Osteocyte (in vitro differentiated cells): ENCODE measurements at regions not wholly inside any gene's neighbourhood (a gene's known extent, or its start where the extent isn't known, plus 50 kb on each side); places are given as distances from the start of the nearest gene placed in this dataset.

Source experiments
- DNase-seq: peaks from one replicate; pipeline ENCODE4 v3.0.0; 2021; ENCODE audit warnings: mixed read lengths; ENCODE audit not compliant: unreplicated experiment; ENCODE audit errors: extremely low spot score
- H3K27ac Mint-ChIP-seq: one replicate; pipeline ENCODE4 v1.8.0; 2021; ENCODE audit warnings: mild to moderate bottlenecking, mixed read lengths; ENCODE audit not compliant: unreplicated experiment
- H3K27me3 Mint-ChIP-seq: one replicate; pipeline ENCODE4 v1.8.0; 2021; ENCODE audit warnings: mixed read lengths; ENCODE audit not compliant: unreplicated experiment
- H3K36me3 Mint-ChIP-seq: one replicate; pipeline ENCODE4 v1.8.0; 2021; ENCODE audit warnings: mixed read lengths; ENCODE audit not compliant: unreplicated experiment
- H3K4me1 Mint-ChIP-seq: one replicate; pipeline ENCODE4 v1.8.0; 2021; ENCODE audit warnings: mixed read lengths; ENCODE audit not compliant: unreplicated experiment
- H3K4me3 Mint-ChIP-seq: one replicate; pipeline ENCODE4 v1.8.0; 2021; ENCODE audit warnings: mild to moderate bottlenecking, moderate library complexity, mixed read lengths; ENCODE audit not compliant: unreplicated experiment
- H3K9me3 Mint-ChIP-seq: one replicate; pipeline ENCODE4 v1.8.0; 2021; ENCODE audit warnings: mixed read lengths; ENCODE audit not compliant: unreplicated experiment
- CTCF ChIP-seq: fragments of 200-600 bp; sonication (generic); IDR thresholded peaks from 2 replicates; pipeline ENCODE4 v1.5.0; 2021; ENCODE audit warnings: antibody characterized with exemption, mild to moderate bottlenecking, moderate library complexity

- Mint-ChIP-seq H3K4me1 (no peaks in the 10 kb centered on the region), H3K36me3 (no peaks in the 10 kb centered on the region), H3K4me3 (no peak overlapping the region), H3K9me3 (no peaks in the 10 kb centered on the region), H3K27me3 (peaks cover 14% of the 10 kb centered on the region), H3K27ac (no peak overlapping the region)
- peak; percentile 54 for DNase-seq
- TF ChIP-seq CTCF = no peak
Observed at GRCh38 chr5:174295702-174296436, 250.4 kb downstream of the NSG2 start.

GRCh38 chr5:174300118-174300940, 254.8 kb downstream of the NSG2 start:
- Mint-ChIP-seq H3K9me3 (no peaks in the 10 kb centered on the region), H3K4me3 (no peak overlapping the region), H3K4me1 (no peaks in the 10 kb centered on the region), H3K27ac (no peak overlapping the region), H3K27me3 (peaks cover 35% of the 10 kb centered on the region), H3K36me3 (no peaks in the 10 kb centered on the region)
- peak; percentile 42 for DNase-seq
- no peak for TF ChIP-seq CTCF

- no peaks in the 10 kb centered on the region for H3K9me3 Mint-ChIP-seq
- H3K27ac Mint-ChIP-seq = no peak overlapping the region
- peak; percentile 42 for DNase-seq
Observed at GRCh38 chr5:174300941-174301761, 255.6 kb downstream of the NSG2 start.

GRCh38 chr5:174301848-174302625, 256.5 kb downstream of the NSG2 start:
- peak; percentile 71 for DNase-seq
- Mint-ChIP-seq H3K27me3 (peaks cover 37% of the 10 kb centered on the region), H3K36me3 (no peaks in the 10 kb centered on the region), H3K27ac (no peak overlapping the region), H3K4me3 (no peak overlapping the region), H3K4me1 (no peaks in the 10 kb centered on the region), H3K9me3 (no peaks in the 10 kb centered on the region)
- no peak for TF ChIP-seq CTCF

More at GRCh38 chr5:174300941-174301761, 255.6 kb downstream of the NSG2 start:
- TF ChIP-seq CTCF = no peak
- H3K4me3 Mint-ChIP-seq = no peak overlapping the region
- no peaks in the 10 kb centered on the region for H3K36me3 Mint-ChIP-seq
- H3K27me3 Mint-ChIP-seq = peaks cover 33% of the 10 kb centered on the region
- no peaks in the 10 kb centered on the region for H3K4me1 Mint-ChIP-seq
